ENCODE measurements at regions not wholly inside any gene's neighbourhood (a gene's known extent, or its start where the extent isn't known, plus 50 kb on each side); places are given as distances from the start of the nearest gene placed in this dataset.

DNA sequence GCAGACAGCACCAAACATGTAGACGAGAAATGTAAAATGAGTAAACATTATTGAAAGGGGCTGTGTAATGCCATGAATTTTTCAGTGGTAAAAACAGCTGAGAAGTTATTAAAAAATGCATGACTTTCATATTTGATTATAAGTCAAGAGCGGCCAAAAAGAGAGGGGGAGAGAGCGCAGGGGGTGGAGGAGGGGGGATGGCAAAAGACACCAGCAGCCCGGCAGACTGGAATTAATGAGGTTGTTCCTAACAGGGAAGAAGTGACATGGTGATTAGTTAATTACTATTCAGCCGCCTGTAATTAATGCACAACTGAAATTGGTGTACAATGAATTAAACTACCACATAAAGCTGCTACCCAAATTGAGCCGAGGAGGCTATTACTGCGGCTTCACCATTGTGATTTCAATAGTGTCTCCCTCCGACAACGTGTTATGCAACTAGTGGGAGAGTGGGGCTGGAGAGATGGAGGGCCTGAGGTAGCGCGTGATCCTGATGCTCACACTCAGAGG lies 89.1 kb upstream of the VSTM2B start:
- Histone ChIP-seq H3K4me2 (replicated peaks; ENCODE audit: extremely low read depth, low read length, poor library complexity, severe bottlenecking) (no peak overlapping the region), H3K27ac (ENCODE audit: low read depth in 1 of 2, low read length in 2 of 2) (no peak overlapping the region), H3K4me3 (replicated peaks in 1 of 3; ENCODE audit: low read depth in 2 of 3, low read length in 3 of 3) (no peak overlapping the region), H3K4me1 (ENCODE audit: control insufficient read depth in 1 of 2, insufficient read depth in 2 of 2, low read length in 2 of 2) (no peaks in the 10 kb centered on the region), H3K27me3 (ENCODE audit: control insufficient read depth in 2 of 2, insufficient read depth in 2 of 2, low read length in 2 of 2) (no peaks in the 10 kb centered on the region), H3K9ac (ENCODE audit: insufficient read depth, low read length, poor library complexity, severe bottlenecking) (no peak overlapping the region), H2AFZ (ENCODE audit: insufficient read depth, low read depth, low read length, poor library complexity, severe bottlenecking) (no peak overlapping the region), H3K79me2 (ENCODE audit: insufficient read depth, low read length) (no peaks in the 10 kb centered on the region), H3K9me3 (replicated peaks in 1 of 2; ENCODE audit: control insufficient read depth in 1 of 2, insufficient read depth in 1 of 2, low read length in 2 of 2) (peaks cover 0 to 29% of the 10 kb centered on the region in 2 donors), H3K36me3 (replicated peaks in 1 of 2; ENCODE audit: control insufficient read depth in 1 of 2, insufficient read depth in 2 of 2, low read length in 2 of 2) (no peaks in the 10 kb centered on the region), H4K20me1 (ENCODE audit: insufficient read depth, low read length) (no peaks in the 10 kb centered on the region)
- H3K27ac Mint-ChIP-seq: no peak overlapping the region
- H3K36me3 Mint-ChIP-seq: no peaks in the 10 kb centered on the region
- DNase-seq: no peak
- no peaks in the 10 kb centered on the region for H3K4me1 Mint-ChIP-seq
- TF ChIP-seq, protein P1, sequence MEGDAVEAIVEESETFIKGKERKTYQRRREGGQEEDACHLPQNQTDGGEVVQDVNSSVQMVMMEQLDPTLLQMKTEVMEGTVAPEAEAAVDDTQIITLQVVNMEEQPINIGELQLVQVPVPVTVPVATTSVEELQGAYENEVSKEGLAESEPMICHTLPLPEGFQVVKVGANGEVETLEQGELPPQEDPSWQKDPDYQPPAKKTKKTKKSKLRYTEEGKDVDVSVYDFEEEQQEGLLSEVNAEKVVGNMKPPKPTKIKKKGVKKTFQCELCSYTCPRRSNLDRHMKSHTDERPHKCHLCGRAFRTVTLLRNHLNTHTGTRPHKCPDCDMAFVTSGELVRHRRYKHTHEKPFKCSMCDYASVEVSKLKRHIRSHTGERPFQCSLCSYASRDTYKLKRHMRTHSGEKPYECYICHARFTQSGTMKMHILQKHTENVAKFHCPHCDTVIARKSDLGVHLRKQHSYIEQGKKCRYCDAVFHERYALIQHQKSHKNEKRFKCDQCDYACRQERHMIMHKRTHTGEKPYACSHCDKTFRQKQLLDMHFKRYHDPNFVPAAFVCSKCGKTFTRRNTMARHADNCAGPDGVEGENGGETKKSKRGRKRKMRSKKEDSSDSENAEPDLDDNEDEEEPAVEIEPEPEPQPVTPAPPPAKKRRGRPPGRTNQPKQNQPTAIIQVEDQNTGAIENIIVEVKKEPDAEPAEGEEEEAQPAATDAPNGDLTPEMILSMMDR (IDR thresholded peaks at IDR 0.05): no peak
- WGBS (ENCODE audit: insufficient coverage): 98% methylated on average over 8 of the region's 11 CpGs
- peaks cover 0 to 2% (median 1%) of the 10 kb centered on the region in 3 donors for H3K27me3 Mint-ChIP-seq (ENCODE audit: low read depth in 3 of 3)
- intact Hi-C loops (cut with micrococcal nuclease): no loop called here
- no peak overlapping the region for H3K4me3 Mint-ChIP-seq
- H3K9me3 Mint-ChIP-seq: peaks cover 7 to 31% (median 13%) of the 10 kb centered on the region in 7 donors

DNA sequence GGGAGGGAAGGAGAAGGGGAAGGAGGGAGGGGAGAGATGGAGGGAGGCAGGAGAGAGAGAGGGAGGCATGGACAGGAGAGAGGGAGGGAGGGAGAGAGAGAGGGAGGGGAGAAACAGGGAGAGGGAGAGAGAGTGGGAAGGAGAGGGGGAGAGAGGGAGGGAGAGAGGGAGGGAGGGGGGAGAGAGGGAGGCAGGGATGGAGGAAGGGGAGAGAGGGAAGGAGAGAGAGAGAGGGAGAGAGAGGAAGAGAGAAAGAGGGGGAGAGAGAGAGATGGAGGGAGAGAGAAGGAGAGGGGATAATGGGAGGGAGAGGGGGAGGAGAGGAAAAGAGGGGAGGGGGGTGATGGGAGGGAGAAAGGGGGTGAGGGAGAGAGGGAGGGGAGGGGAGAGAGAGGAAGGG lies 86.8 kb upstream of the VSTM2B start:
- DNase-seq: no peak
- no peak overlapping the region for H3K27ac Mint-ChIP-seq
- H3K27me3 Mint-ChIP-seq (ENCODE audit: low read depth in 3 of 3): peaks cover 0 to 2% (median 0%) of the 10 kb centered on the region in 3 donors
- no peak overlapping the region for H3K4me3 Mint-ChIP-seq
- H3K27ac ChIP-seq (ENCODE audit: low read depth in 1 of 2, low read length in 2 of 2): no peak overlapping the region
- no peaks in the 10 kb centered on the region for H3K79me2 ChIP-seq (ENCODE audit: insufficient read depth, low read length)
- no peaks in the 10 kb centered on the region for H3K36me3 ChIP-seq (replicated peaks in 1 of 2; ENCODE audit: control insufficient read depth in 1 of 2, insufficient read depth in 2 of 2, low read length in 2 of 2)
- no peak overlapping the region for H3K9ac ChIP-seq (ENCODE audit: insufficient read depth, low read length, poor library complexity, severe bottlenecking)
- no peak overlapping the region for H3K4me3 ChIP-seq (replicated peaks in 1 of 3; ENCODE audit: low read depth in 2 of 3, low read length in 3 of 3)
- H3K9me3 ChIP-seq (replicated peaks in 1 of 2; ENCODE audit: control insufficient read depth in 1 of 2, insufficient read depth in 1 of 2, low read length in 2 of 2): peaks cover 5 to 41% of the 10 kb centered on the region in 2 donors
- TF ChIP-seq, protein P1 (IDR thresholded peaks at IDR 0.05): no peak
- no peak overlapping the region for H3K4me2 ChIP-seq (replicated peaks; ENCODE audit: extremely low read depth, low read length, poor library complexity, severe bottlenecking)
- intact Hi-C loops (cut with micrococcal nuclease): no loop called here
- no peaks in the 10 kb centered on the region for H3K27me3 ChIP-seq (ENCODE audit: control insufficient read depth in 2 of 2, insufficient read depth in 2 of 2, low read length in 2 of 2)
- no peaks in the 10 kb centered on the region for H3K4me1 Mint-ChIP-seq
- H4K20me1 ChIP-seq (ENCODE audit: insufficient read depth, low read length): no peaks in the 10 kb centered on the region
- H3K4me1 ChIP-seq (ENCODE audit: control insufficient read depth in 1 of 2, insufficient read depth in 2 of 2, low read length in 2 of 2): no peaks in the 10 kb centered on the region
- peaks cover 9 to 34% (median 20%) of the 10 kb centered on the region in 7 donors for H3K9me3 Mint-ChIP-seq
- H3K36me3 Mint-ChIP-seq: no peaks in the 10 kb centered on the region
- H2AFZ ChIP-seq (ENCODE audit: insufficient read depth, low read depth, low read length, poor library complexity, severe bottlenecking): no peak overlapping the region

Measured in CD14-positive monocyte (primary cell).